Stimulated activated effector memory CD8-positive, alpha-beta T cell treated with anti-CD3 and anti-CD28 coated beads, Interleukin-12 subunit alpha, Interleukin-12 subunit beta, amount 100 ng/mL, for 72 hours (primary cell): ENCODE measurements at regions not wholly inside any gene's neighbourhood (a gene's known extent, or its start where the extent isn't known, plus 50 kb on each side); places are given as distances from the start of the nearest gene placed in this dataset.
"Not testable (repeated sequence)": the region's sequence is repeated elsewhere in the genome, so short reads cannot be mapped to it uniquely, and the experiment has no call there.

Experiments used
- ATAC-seq: fragments of 150-1000 bp; cut with Tn5 transposase; 2 replicates; pipeline ENCODE4 v1.10.0; 2021
- DNase-seq, 2 donors: peaks; one replicate each; pipeline ENCODE4 v3.0.0; 2021 to 2022; ENCODE audit warnings: low spot score in 2 of 2
- H3K27ac Mint-ChIP-seq: one replicate; pipeline ENCODE4 v1.8.0; 2022; ENCODE audit warnings: mild to moderate bottlenecking, mixed read lengths
- H3K36me3 Mint-ChIP-seq: one replicate; pipeline ENCODE4 v1.8.0; 2022; ENCODE audit warnings: mild to moderate bottlenecking, mixed read lengths
- H3K4me1 Mint-ChIP-seq: one replicate; pipeline ENCODE4 v1.8.0; 2022; ENCODE audit warnings: mixed read lengths
- H3K4me3 Mint-ChIP-seq: one replicate; pipeline ENCODE4 v1.8.0; 2022; ENCODE audit warnings: mild to moderate bottlenecking, mixed read lengths
- H3K9me3 Mint-ChIP-seq: one replicate; pipeline ENCODE4 v1.8.0; 2022; ENCODE audit warnings: mixed read lengths

DNA sequence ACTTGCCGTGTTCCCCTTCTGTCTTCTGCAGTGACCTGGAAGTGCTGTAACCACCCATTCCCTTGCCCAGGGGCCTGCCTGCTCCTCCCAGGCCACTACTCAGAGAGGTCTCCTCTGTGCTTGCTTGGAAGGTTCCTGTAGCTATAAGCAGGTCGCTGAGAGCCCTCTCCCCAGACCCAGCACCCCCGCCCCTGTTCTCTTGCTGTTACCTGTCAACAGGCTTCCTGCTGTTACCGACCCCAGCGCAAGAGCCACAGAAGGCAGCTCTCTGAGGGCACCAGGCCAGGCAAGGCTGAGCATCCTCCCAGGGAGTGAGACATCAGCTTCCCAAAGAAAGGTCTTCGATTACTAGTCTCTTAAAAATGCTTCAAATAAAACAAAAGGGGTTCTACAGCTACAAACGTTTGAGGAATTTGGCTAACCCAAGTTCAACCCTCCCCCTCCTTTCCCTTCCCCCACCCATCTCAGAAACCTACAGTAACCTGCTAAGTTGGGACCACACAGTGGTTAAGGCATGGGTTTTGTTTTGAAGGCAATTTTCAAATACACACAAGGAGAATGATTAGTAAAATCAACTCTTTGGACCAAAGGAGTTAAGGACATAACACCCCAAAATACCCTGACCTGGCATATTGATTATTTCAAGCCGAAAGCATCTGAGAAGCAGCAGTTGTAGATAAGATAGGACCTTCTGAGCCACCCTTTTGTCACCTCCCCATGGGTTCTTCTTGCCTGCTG is 74.9 kb upstream of the MFGE8 start:
- DNase-seq (no peak), ATAC-seq (peak; percentile 36)
- Mint-ChIP-seq H3K27ac (no peak overlapping the region), H3K4me1 (no peaks in the 10 kb centered on the region), H3K4me3 (no peak overlapping the region), H3K9me3 (no peaks in the 10 kb centered on the region), H3K36me3 (no peaks in the 10 kb centered on the region)

- no peak overlapping the region for H3K27ac Mint-ChIP-seq
- H3K9me3 Mint-ChIP-seq, result no peaks in the 10 kb centered on the region
- no peak overlapping the region for H3K4me3 Mint-ChIP-seq
- H3K36me3 Mint-ChIP-seq, result no peaks in the 10 kb centered on the region
- no peaks in the 10 kb centered on the region for H3K4me1 Mint-ChIP-seq
- ATAC-seq (no peak), DNase-seq (no peak)
These were observed 76.4 kb upstream of the MFGE8 start for GRCh38 chr15:88989578-88989977.

- H3K27ac Mint-ChIP-seq, result no peak overlapping the region
- H3K36me3 Mint-ChIP-seq, result no peaks in the 10 kb centered on the region
- H3K4me1 Mint-ChIP-seq, result no peaks in the 10 kb centered on the region
- no peak for DNase-seq
- no peak overlapping the region for H3K4me3 Mint-ChIP-seq
- ATAC-seq, result no peak
- H3K9me3 Mint-ChIP-seq, result no peaks in the 10 kb centered on the region
These were observed 77.1 kb upstream of the MFGE8 start for GRCh38 chr15:88990185-88990679.

DNA sequence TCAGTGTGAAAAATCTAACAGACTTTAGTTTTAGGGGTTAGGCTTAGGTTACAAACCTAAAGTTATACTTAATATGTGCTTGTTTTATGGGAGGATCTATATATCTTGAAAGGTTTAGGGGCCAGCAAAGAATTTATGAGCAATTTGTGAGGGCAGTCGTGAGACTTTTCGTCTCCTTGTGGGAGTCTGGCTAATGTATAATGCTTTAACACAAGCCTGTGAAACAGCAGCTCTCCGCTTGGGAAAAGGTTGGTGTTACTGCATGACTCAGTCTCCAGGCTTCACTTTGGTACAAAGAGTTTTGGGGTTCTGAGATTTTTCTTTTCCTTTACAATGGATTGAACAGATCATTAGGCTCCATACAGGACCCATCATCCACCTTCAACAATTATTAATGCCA is 79.0 kb upstream of the MFGE8 start:
- DNase-seq (no peak), ATAC-seq (no peak)
- H3K4me3 Mint-ChIP-seq, result no peak overlapping the region
- H3K27ac Mint-ChIP-seq, result no peak overlapping the region
- H3K4me1 Mint-ChIP-seq, result no peaks in the 10 kb centered on the region
- H3K9me3 Mint-ChIP-seq, result no peaks in the 10 kb centered on the region
- H3K36me3 Mint-ChIP-seq, result no peaks in the 10 kb centered on the region

- DNase-seq (no peak), ATAC-seq (no peak)
- no peak overlapping the region for H3K4me3 Mint-ChIP-seq
These were observed 79.8 kb upstream of the MFGE8 start for GRCh38 chr15:88992912-88993376.

GRCh38 chr15:88993662-88994061 is 80.5 kb upstream of the MFGE8 start:
- Mint-ChIP-seq H3K27ac (no peak overlapping the region), H3K4me3 (no peak overlapping the region), H3K36me3 (no peaks in the 10 kb centered on the region), H3K9me3 (no peaks in the 10 kb centered on the region), H3K4me1 (no peaks in the 10 kb centered on the region)
- no peak for ATAC-seq
- no peak for DNase-seq

More at GRCh38 chr15:88992912-88993376, 79.8 kb upstream of the MFGE8 start:
- Mint-ChIP-seq H3K4me1 (no peaks in the 10 kb centered on the region), H3K9me3 (no peaks in the 10 kb centered on the region), H3K36me3 (no peaks in the 10 kb centered on the region), H3K27ac (no peak overlapping the region)

DNA sequence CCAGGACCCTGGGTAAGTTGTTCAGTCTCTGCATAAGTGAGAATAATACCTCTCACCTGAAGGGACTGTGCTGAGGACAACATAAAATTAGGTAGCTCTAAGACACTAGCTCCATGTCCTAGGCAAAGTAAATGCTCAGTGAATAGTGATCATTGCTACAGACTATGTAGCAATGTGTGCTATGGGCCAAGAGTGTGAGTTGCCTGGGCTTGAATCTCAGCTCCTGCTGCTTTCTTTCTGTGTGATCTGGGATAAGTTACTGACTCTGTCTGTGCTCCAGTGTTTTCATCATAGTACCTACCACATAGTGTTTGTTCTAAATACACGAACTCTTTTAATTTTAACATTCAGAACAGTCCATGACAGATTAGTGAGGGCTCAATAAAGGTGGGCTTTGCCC is 81.1 kb upstream of the MFGE8 start:
- H3K27ac Mint-ChIP-seq, result no peak overlapping the region
- H3K36me3 Mint-ChIP-seq, result no peaks in the 10 kb centered on the region
- H3K4me3 Mint-ChIP-seq, result no peak overlapping the region
- H3K9me3 Mint-ChIP-seq, result no peaks in the 10 kb centered on the region
- ATAC-seq (no peak), DNase-seq (no peak)
- no peaks in the 10 kb centered on the region for H3K4me1 Mint-ChIP-seq

DNA sequence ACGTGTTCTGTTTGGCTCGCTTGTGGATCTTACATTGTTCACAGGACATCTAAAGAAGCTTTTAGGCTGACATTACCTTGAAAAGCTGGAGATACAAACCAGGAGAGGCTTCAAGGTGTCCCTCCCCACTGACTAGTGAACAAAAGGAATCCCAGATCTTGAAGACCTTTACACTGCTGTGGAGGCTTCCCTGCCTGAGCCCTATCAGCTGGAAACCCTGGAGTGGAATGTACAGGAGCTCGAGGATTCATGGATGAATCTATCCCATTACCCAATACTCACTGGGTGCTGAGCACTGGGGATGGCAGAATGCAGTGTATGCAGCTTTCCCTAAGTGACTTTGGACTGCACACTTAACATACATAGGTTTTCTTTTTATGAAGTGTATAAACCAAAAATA is 82.3 kb upstream of the MFGE8 start:
- H3K9me3 Mint-ChIP-seq, result no peaks in the 10 kb centered on the region
- no peak for ATAC-seq
- no peaks in the 10 kb centered on the region for H3K36me3 Mint-ChIP-seq

DNA sequence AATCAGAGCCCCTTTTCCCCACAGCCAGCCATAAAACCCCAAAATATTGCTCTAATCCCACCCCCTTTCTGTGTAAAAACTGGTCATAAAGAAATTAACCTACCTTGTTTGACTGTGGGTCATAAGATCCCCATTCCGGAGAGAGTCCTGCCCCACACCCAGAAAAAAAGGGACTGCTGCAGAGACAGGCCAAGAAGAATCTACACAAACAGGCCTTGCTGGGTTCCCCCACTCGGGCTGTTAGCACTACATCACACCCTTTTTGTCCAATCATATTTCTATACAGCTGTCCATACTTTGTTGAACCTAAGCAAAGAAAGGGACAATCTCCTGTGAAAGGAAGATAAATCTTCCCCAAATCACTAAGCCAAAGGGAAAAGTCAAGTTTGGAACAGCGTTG is 84.4 kb upstream of the MFGE8 start:
- DNase-seq (no peak), ATAC-seq (no peak)
- Mint-ChIP-seq H3K27ac (no peak overlapping the region), H3K4me3 (no peak overlapping the region), H3K9me3 (no peaks in the 10 kb centered on the region), H3K36me3 (no peaks in the 10 kb centered on the region), H3K4me1 (peaks cover 5% of the 10 kb centered on the region)

More for the DNA sequence above, 82.3 kb upstream of the MFGE8 start:
- H3K4me1 Mint-ChIP-seq, result no peaks in the 10 kb centered on the region
- no peak for DNase-seq
- H3K27ac Mint-ChIP-seq, result no peak overlapping the region
- H3K4me3 Mint-ChIP-seq, result no peak overlapping the region

- Mint-ChIP-seq H3K36me3 (no peaks in the 10 kb centered on the region), H3K4me3 (no peak overlapping the region), H3K9me3 (no peaks in the 10 kb centered on the region), H3K27ac (no peak overlapping the region), H3K4me1 (peaks cover 5% of the 10 kb centered on the region)
- DNase-seq (no peak), ATAC-seq (no peak)
These were observed 86.0 kb upstream of the MFGE8 start for GRCh38 chr15:88998980-88999713.

DNA sequence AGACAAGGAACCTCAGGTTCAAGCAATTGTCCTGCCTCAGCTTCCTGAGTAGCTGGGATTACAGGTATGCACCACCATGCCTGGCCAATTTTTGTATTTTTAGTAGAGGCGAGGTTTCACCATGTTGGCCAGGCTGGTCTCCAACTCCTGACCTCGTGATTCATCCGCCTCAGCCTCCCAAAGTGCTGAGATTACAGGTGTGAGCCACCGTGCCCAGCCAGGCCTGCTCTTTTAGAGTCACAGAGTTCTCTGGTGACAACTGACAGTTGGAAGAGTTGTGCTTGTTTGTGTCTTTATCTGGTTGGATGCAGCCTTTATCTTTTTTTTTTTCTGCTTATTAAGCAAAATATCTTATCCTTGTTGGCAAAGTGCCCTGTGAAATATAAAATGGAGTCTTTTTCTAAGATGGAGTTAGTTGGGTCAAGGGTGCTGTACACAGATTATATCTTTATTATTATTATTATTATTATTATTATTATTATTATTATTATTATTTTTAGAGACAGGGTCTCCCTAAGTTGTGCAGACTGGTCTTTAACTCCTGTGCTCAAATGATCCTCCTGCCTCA is 86.5 kb upstream of the ABHD2 start:
- ATAC-seq, H3K4me3 Mint-ChIP-seq, H3K4me1 Mint-ChIP-seq, H3K9me3 Mint-ChIP-seq, DNase-seq, H3K36me3 Mint-ChIP-seq: not testable (repeated sequence)
- H3K27ac Mint-ChIP-seq, result peak overlapping the region; percentile 35

GRCh38 chr15:89002281-89002761 is 85.9 kb upstream of the ABHD2 start:
- Mint-ChIP-seq H3K27ac (peak overlapping the region; percentile 35), H3K36me3 (no peaks in the 10 kb centered on the region), H3K4me1 (peaks cover 5% of the 10 kb centered on the region), H3K9me3 (no peaks in the 10 kb centered on the region), H3K4me3 (no peak overlapping the region)
- no peak for DNase-seq
- ATAC-seq, result no peak

DNA sequence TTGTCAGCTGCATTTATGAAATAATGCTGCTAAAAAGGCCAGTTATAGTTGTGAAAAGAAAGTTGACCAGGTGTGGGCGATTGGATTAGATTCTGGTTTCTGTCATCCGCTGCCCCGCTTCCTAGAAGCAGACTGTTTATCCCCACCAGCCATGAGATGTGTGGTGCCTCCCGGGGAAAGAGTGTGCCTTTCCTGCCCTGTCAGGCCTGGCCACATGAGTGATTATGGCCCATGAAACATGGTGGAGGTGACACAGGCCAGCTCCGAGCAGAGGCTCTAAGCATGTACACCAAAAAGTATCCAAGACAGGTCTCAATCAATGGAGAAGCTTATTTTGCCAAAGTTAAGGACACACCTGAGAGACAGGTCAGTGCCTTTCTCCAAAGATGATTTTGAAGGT is 85.4 kb upstream of the ABHD2 start:
- H3K27ac Mint-ChIP-seq, result peak overlapping the region; percentile 35
- peaks cover 5% of the 10 kb centered on the region for H3K4me1 Mint-ChIP-seq
- H3K4me3 Mint-ChIP-seq, result no peak overlapping the region
- no peaks in the 10 kb centered on the region for H3K36me3 Mint-ChIP-seq
- no peak for DNase-seq
- H3K9me3 Mint-ChIP-seq, result no peaks in the 10 kb centered on the region
- ATAC-seq, result no peak

DNA sequence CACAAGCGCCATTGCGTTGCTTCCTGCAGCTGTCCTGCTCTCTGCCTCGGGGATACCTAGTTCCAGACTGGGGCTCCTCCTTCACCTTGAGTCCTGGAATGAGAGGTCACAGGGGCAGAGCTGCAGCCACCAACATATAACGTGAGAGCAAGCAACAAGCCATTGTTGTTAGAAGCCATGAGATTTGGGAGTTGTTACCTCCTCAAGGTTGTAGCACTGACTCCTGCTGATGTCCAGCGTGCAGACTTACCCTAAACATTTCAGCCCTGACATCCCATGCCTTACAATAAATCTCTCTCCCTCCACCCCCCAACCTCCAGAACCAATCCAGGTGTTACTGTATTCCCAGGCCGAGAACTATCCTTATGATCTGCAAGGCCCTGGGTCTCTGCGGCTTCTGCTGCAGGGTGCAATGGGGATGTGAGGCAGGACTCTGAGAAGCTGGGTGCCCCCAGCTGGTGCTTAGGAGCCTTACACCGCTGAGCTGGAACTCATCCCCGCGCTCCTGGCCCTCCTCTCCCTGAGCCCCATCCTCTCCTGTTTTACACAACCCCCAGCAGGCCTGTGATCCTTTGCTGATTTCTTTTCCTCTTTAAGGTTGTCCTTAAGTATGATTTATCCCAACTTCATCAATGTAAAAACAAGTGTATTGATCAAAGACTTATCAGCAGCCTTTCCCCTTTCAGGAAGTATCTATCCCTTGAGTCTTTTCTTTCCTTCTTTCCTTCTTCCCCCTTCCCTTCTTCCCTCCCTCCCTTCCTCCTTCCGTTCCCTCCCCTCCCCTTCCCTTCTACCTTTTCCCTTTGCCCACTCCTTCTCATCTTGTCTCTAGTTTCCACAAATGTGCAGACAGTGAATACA is 84.2 kb upstream of the ABHD2 start:
- Mint-ChIP-seq H3K9me3 (no peaks in the 10 kb centered on the region), H3K4me3 (no peak overlapping the region), H3K4me1 (peaks cover 5% of the 10 kb centered on the region), H3K27ac (no peak overlapping the region), H3K36me3 (no peaks in the 10 kb centered on the region)
- DNase-seq, result no peak
- ATAC-seq, result no peak

DNA sequence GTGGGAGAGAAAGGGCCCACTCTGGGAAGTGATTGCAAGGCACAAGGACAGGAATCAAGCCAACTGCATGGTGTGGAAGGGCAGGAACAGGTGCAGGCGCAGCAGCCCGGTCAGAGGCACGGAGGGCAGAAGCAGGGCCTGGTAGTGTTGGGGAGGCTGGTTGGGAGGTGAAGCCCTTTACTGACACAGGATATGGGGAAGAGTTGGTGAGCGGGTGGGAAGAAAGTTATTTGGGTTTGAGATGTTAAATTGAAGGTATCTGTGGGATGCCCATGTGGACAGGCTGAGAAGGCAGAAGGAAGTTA is 83.6 kb upstream of the ABHD2 start:
- peaks cover 5% of the 10 kb centered on the region for H3K4me1 Mint-ChIP-seq
- no peak overlapping the region for H3K4me3 Mint-ChIP-seq

More for the DNA sequence above, 83.6 kb upstream of the ABHD2 start:
- no peaks in the 10 kb centered on the region for H3K9me3 Mint-ChIP-seq
- H3K36me3 Mint-ChIP-seq, result no peaks in the 10 kb centered on the region
- ATAC-seq, result no peak
- no peak for DNase-seq
- no peak overlapping the region for H3K27ac Mint-ChIP-seq
